Fibroblast of skin of left quadriceps (primary cell): ENCODE measurements at regions not wholly inside any gene's neighbourhood (a gene's known extent, or its start where the extent isn't known, plus 50 kb on each side); places are given as distances from the start of the nearest gene placed in this dataset.

Experiments used
- DNase-seq, 2 experiments: peaks; one replicate each; pipeline ENCODE4 v3.0.0-alpha.2; 2013; ENCODE audit warnings: low read depth in 2 of 2

DNA sequence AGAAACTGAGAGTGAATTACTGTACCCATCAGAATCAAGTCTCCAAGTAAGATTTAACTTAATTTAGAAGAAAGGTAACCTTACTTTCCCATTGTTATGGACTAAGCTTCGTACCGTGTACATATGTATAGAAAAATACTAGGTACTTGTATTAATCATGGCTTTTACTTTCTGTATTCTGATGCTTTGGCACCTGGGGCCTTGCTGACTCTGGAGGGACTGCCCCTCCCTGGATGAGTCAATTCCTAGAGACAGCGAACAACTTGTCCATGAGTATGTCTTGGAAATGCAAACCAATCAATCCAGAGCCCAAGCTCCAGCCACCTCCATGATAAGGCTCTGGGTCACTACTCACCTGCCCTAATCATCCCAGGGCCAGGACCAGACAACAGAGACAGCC is 50.0 kb upstream of the DGKG start:
- no peak for DNase-seq
